GM23338 (cell line): ENCODE measurements at regions not wholly inside any gene's neighbourhood (a gene's known extent, or its start where the extent isn't known, plus 50 kb on each side); places are given as distances from the start of the nearest gene placed in this dataset.

ENCODE experiments used
- ATAC-seq: fragments of 200-7000 bp; cut with Tn5 transposase; 3 replicates; pipeline ENCODE4 v1.9.1; 2020
- DNase-seq: peaks from one replicate; pipeline ENCODE4 v3.0.0-alpha.2; 2015; ENCODE audit warnings: low spot score
- H2AFZ ChIP-seq: fragments of 200-600 bp; sonication (generic); 2 replicates; pipeline ENCODE4 v1.8.0; 2016; ENCODE audit warnings: antibody characterized with exemption, mild to moderate bottlenecking, moderate library complexity
- H3F3A ChIP-seq: fragments of 200-600 bp; sonication (generic); replicated peaks from 2 replicates; pipeline ENCODE4 v1.8.0; 2017; ENCODE audit warnings: antibody characterized with exemption, mixed run types, low read depth
- H3K27ac ChIP-seq: fragments of 200-600 bp; sonication (generic); 2 replicates; pipeline ENCODE4 v1.6.1; 2016; ENCODE audit warnings: low read depth
- H3K27me3 ChIP-seq: fragments of 200-600 bp; sonication (generic); 2 replicates; pipeline ENCODE4 v1.8.0; 2016; ENCODE audit warnings: mild to moderate bottlenecking, mixed run types, moderate library complexity; ENCODE audit not compliant: insufficient read depth
- H3K36me3 ChIP-seq: fragments of 200-600 bp; sonication (generic); 2 replicates; pipeline ENCODE4 v1.8.0; 2016; ENCODE audit warnings: mild to moderate bottlenecking; ENCODE audit not compliant: insufficient read depth
- H3K4me1 ChIP-seq: fragments of 200-600 bp; sonication (generic); 2 replicates; pipeline ENCODE4 v1.8.0; 2016; ENCODE audit warnings: mild to moderate bottlenecking, moderate library complexity; ENCODE audit not compliant: insufficient read depth
- H3K4me2 ChIP-seq: fragments of 200-600 bp; sonication (generic); 2 replicates; pipeline ENCODE4 v1.7.1; 2017; ENCODE audit warnings: mixed run types
- H3K4me3 ChIP-seq: fragments of 200-600 bp; sonication (generic); 2 replicates; pipeline ENCODE4 v1.6.1; 2016; ENCODE audit warnings: mixed run types
- H3K79me2 ChIP-seq: fragments of 200-600 bp; sonication (generic); replicated peaks from 2 replicates; pipeline ENCODE4 v1.8.0; 2017; ENCODE audit warnings: mild to moderate bottlenecking; ENCODE audit not compliant: insufficient read depth
- H3K9me2 ChIP-seq: fragments of 200-600 bp; sonication (generic); 2 replicates; pipeline ENCODE4 v1.8.0; 2017; ENCODE audit not compliant: insufficient read depth
- H4K20me1 ChIP-seq: fragments of 200-600 bp; sonication (generic); replicated peaks from 2 replicates; pipeline ENCODE4 v1.8.0; 2017; ENCODE audit warnings: mild to moderate bottlenecking; ENCODE audit not compliant: insufficient read depth
- H3K27ac Mint-ChIP-seq: 2 replicates; pipeline ENCODE4 v1.8.0; 2020; ENCODE audit warnings: inconsistent platforms, mild to moderate bottlenecking, moderate library complexity, mixed read lengths
- H3K27me3 Mint-ChIP-seq: 3 replicates; pipeline ENCODE4 v1.8.0; 2022; ENCODE audit warnings: low read depth, mild to moderate bottlenecking, moderate library complexity, mixed read lengths, inconsistent platforms; ENCODE audit not compliant: insufficient read depth, poor library complexity
- H3K36me3 Mint-ChIP-seq: 3 replicates; pipeline ENCODE4 v1.8.0; 2021; ENCODE audit warnings: low read depth, mild to moderate bottlenecking, inconsistent platforms, moderate library complexity, mixed read lengths
- H3K4me1 Mint-ChIP-seq: 3 replicates; pipeline ENCODE4 v1.8.0; 2020; ENCODE audit warnings: mild to moderate bottlenecking, inconsistent platforms, mixed read lengths
- H3K4me3 Mint-ChIP-seq: 3 replicates; pipeline ENCODE4 v1.8.0; 2021; ENCODE audit warnings: moderate library complexity, mild to moderate bottlenecking, inconsistent platforms, mixed read lengths
- H3K9me3 Mint-ChIP-seq: 3 replicates; pipeline ENCODE4 v1.8.0; 2020; ENCODE audit warnings: moderate library complexity, mild to moderate bottlenecking, inconsistent platforms, mixed read lengths
- CREB1 ChIP-seq: fragments of 250-450 bp; sonication (Bioruptor Pico); IDR thresholded peaks from 2 replicates; pipeline ENCODE4 v1.5.0; 2020; ENCODE audit warnings: low read depth, mild to moderate bottlenecking, moderate library complexity
- ETS1 ChIP-seq: IDR thresholded peaks from 2 replicates; pipeline ENCODE4 v1.6.1; 2016; ENCODE audit warnings: antibody characterized with exemption
- EZH2 ChIP-seq: fragments of 200-600 bp; sonication (generic); IDR thresholded peaks from one replicate; pipeline ENCODE4 v1.8.0; 2017; ENCODE audit warnings: antibody characterized with exemption, mild to moderate bottlenecking, low read depth; ENCODE audit not compliant: unreplicated experiment
- EZH2phosphoT487 ChIP-seq: fragments of 200-600 bp; sonication (generic); IDR thresholded peaks from one replicate; pipeline ENCODE4 v1.8.1; 2018; ENCODE audit warnings: antibody characterized with exemption; ENCODE audit not compliant: unreplicated experiment
- JUNB ChIP-seq: IDR thresholded peaks from one replicate; pipeline ENCODE4 v1.6.1; 2016; ENCODE audit warnings: antibody characterized with exemption; ENCODE audit not compliant: unreplicated experiment
- NANOG ChIP-seq: IDR thresholded peaks from 2 replicates; pipeline ENCODE4 v1.6.1; 2016; ENCODE audit warnings: antibody characterized with exemption, borderline replicate concordance
- POLR2AphosphoS5 ChIP-seq: IDR thresholded peaks from 2 replicates; pipeline ENCODE4 v1.6.1; 2016; ENCODE audit warnings: antibody characterized with exemption, low read depth
- REST ChIP-seq: IDR thresholded peaks from one replicate; pipeline ENCODE4 v1.6.1; 2018; ENCODE audit warnings: antibody characterized with exemption; ENCODE audit not compliant: unreplicated experiment
- ZNF114 ChIP-seq: fragments of 250-450 bp; sonication (Bioruptor Pico); IDR thresholded peaks from 2 replicates; pipeline ENCODE4 v1.5.0; 2020; ENCODE audit warnings: mild to moderate bottlenecking, moderate library complexity
- ZNF331 ChIP-seq: fragments of 250-450 bp; sonication (Bioruptor Pico); IDR thresholded peaks from 2 replicates; pipeline ENCODE4 v1.5.0; 2020; ENCODE audit warnings: low read depth, mild to moderate bottlenecking, moderate library complexity
- ZNF462 ChIP-seq: fragments of 250-450 bp; sonication (Bioruptor Pico); IDR thresholded peaks from 2 replicates; pipeline ENCODE4 v1.5.0; 2020; ENCODE audit warnings: mild to moderate bottlenecking, moderate library complexity

- no peak for ATAC-seq
- TF ChIP-seq ZNF114 (no peak), JUNB (no peak), ETS1 (no peak), POLR2AphosphoS5 (no peak), NANOG (no peak), EZH2 (no peak), CREB1 (no peak)
Measured at GRCh38 chr2:207316484-207316883, 150.7 kb upstream of the KLF7 start.

GRCh38 chr2:207316906-207317305 lies 151.2 kb upstream of the KLF7 start:
- Mint-ChIP-seq H3K9me3 (no peaks in the 10 kb centered on the region), H3K4me1 (no peaks in the 10 kb centered on the region), H3K4me3 (no peak overlapping the region), H3K36me3 (no peaks in the 10 kb centered on the region), H3K27me3 (peaks cover 2% of the 10 kb centered on the region), H3K27ac (no peak overlapping the region)
- H3K36me3 ChIP-seq: no peaks in the 10 kb centered on the region
- H3K4me2 ChIP-seq: no peak overlapping the region
- no peak overlapping the region for H2AFZ ChIP-seq
- no peak for DNase-seq
- H3K4me3 ChIP-seq: no peak overlapping the region
- no peak overlapping the region for H3K27ac ChIP-seq
- H3K9me2 ChIP-seq: 0 out of 2 replicates have a peak, but pooled peaks cover 4% of the 10 kb centered on the region
- no peaks in the 10 kb centered on the region for H3F3A ChIP-seq
- no peaks in the 10 kb centered on the region for H3K4me1 ChIP-seq
- TF ChIP-seq POLR2AphosphoS5 (no peak), ZNF331 (CRISPR knock-in tag) (no peak), EZH2phosphoT487 (no peak), REST (no peak), ZNF462 (CRISPR knock-in tag) (no peak)
- H3K79me2 ChIP-seq: no peaks in the 10 kb centered on the region
- ATAC-seq: no peak
- H3K27me3 ChIP-seq: no peaks in the 10 kb centered on the region
- no peaks in the 10 kb centered on the region for H4K20me1 ChIP-seq

More at GRCh38 chr2:207316484-207316883, 150.7 kb upstream of the KLF7 start:
- no peaks in the 10 kb centered on the region for H3K36me3 ChIP-seq
- Mint-ChIP-seq H3K4me3 (no peak overlapping the region), H3K4me1 (peaks cover under 1% of the 10 kb centered on the region; the same call in 1 of the 3 replicates), H3K9me3 (no peaks in the 10 kb centered on the region), H3K27ac (no peak overlapping the region), H3K27me3 (peaks cover 2% of the 10 kb centered on the region), H3K36me3 (no peaks in the 10 kb centered on the region)
- H3K4me2 ChIP-seq: no peak overlapping the region
- no peaks in the 10 kb centered on the region for H3K4me1 ChIP-seq
- no peaks in the 10 kb centered on the region for H3K27me3 ChIP-seq
- no peak overlapping the region for H2AFZ ChIP-seq
- H3F3A ChIP-seq: no peaks in the 10 kb centered on the region
- H3K27ac ChIP-seq: no peak overlapping the region
- H3K79me2 ChIP-seq: no peaks in the 10 kb centered on the region
- no peak for DNase-seq
- no peaks in the 10 kb centered on the region for H4K20me1 ChIP-seq
- peaks cover 8% of the 10 kb centered on the region; the same call in 1 of the 2 replicates for H3K9me2 ChIP-seq
- no peak overlapping the region for H3K4me3 ChIP-seq
